H1 (cell line): ENCODE measurements at regions not wholly inside any gene's neighbourhood (a gene's known extent, or its start where the extent isn't known, plus 50 kb on each side); places are given as distances from the start of the nearest gene placed in this dataset.

ENCODE experiments used
- CTCF ChIA-PET: fragments of 300-600 bp; sonication (Branson Sonifier 250); formaldehyde crosslinking; loops from one replicate; lab custom pipeline; 2021; ENCODE audit not compliant: partially characterized antibody; lab: Charles Lee
- POLR2A ChIA-PET: fragments of 300-600 bp; sonication (Branson Sonifier 250); formaldehyde crosslinking; loops from one replicate; lab custom pipeline; 2021; ENCODE audit warnings: inconsistent platforms; ENCODE audit not compliant: partially characterized antibody; lab: Charles Lee
- DNase-seq, 2 experiments: peaks; one replicate each; pipeline versions ENCODE4 v3.0.0 to v3.0.0-alpha.2; 2010 to 2022; ENCODE audit warnings: low spot score in 2 of 2, low read depth in 1 of 2, mixed read lengths in 1 of 2
- FAIRE-seq: peaks from 2 replicates; lab custom pipeline; 2011; peaks lifted over from hg19 to GRCh38; lab: Jason Lieb, UNC
- H2AFZ ChIP-seq: 2 replicates; pipeline ENCODE4 v1.8.1; 2012; ENCODE audit warnings: low read length, inconsistent platforms
- H2AK5ac ChIP-seq: 2 replicates; pipeline ENCODE4 v1.6.1; 2013; ENCODE audit warnings: low read depth, low read length
- H2BK120ac ChIP-seq: replicated peaks from 2 replicates; pipeline ENCODE3; 2013; ENCODE audit warnings: low read depth, low read length, inconsistent platforms
- H2BK12ac ChIP-seq: 2 replicates; pipeline ENCODE4 v1.6.1; 2013; ENCODE audit warnings: low read depth, low read length
- H2BK15ac ChIP-seq: 2 replicates; pipeline ENCODE4 v1.6.1; 2013; ENCODE audit warnings: low read length
- H2BK20ac ChIP-seq: 2 replicates; pipeline ENCODE4 v1.6.1; 2013; ENCODE audit warnings: low read length
- H2BK5ac ChIP-seq: 2 replicates; pipeline ENCODE4 v1.6.1; 2013; ENCODE audit warnings: low read depth, low read length
- H3K14ac ChIP-seq: 2 replicates; pipeline ENCODE4 v1.6.1; 2013; ENCODE audit warnings: inconsistent platforms; ENCODE audit not compliant: insufficient read length
- H3K18ac ChIP-seq: 2 replicates; pipeline ENCODE4 v1.6.1; 2013; ENCODE audit warnings: low read length; ENCODE audit errors: extremely low read depth
- H3K23ac ChIP-seq: 2 replicates; pipeline ENCODE4 v1.6.1; 2013; ENCODE audit warnings: inconsistent platforms; ENCODE audit not compliant: insufficient read length
- H3K23me2 ChIP-seq: 2 replicates; pipeline ENCODE4 v1.6.1; 2013; ENCODE audit warnings: low read depth, low read length
- H3K27ac ChIP-seq: 2 replicates; pipeline ENCODE4 v1.6.1; 2011; ENCODE audit warnings: low read depth, low read length, inconsistent platforms
- H3K27me3 ChIP-seq, 4 experiments: replicated peaks in 1 of 4; 1 replicate in 1 of 4; 2 replicates in 3 of 4; pipeline versions ENCODE4 v1.6.1 to v1.8.1; 2011 to 2013; ENCODE audit warnings: low read length in 3 of 4, mild to moderate bottlenecking in 3 of 4, inconsistent platforms in 2 of 4, mixed read lengths in 2 of 4, moderate library complexity in 1 of 4; ENCODE audit not compliant: control insufficient read depth in 3 of 4, insufficient read depth in 3 of 4; ENCODE audit errors: extremely low read depth in 1 of 4
- H3K36me3 ChIP-seq, 4 experiments: 2 replicates each; pipeline versions ENCODE4 v1.6.1 to v1.8.1; 2011 to 2013; ENCODE audit warnings: mild to moderate bottlenecking in 4 of 4, low read length in 3 of 4, moderate library complexity in 2 of 4, control low read depth in 1 of 4, inconsistent platforms in 1 of 4; ENCODE audit not compliant: insufficient read depth in 4 of 4, control insufficient read depth in 2 of 4
- H3K4ac ChIP-seq: replicated peaks from 2 replicates; pipeline ENCODE3; 2013; ENCODE audit warnings: low read length, low read depth, mixed read lengths, inconsistent platforms; ENCODE audit not compliant: insufficient read length
- H3K4me1 ChIP-seq, 4 experiments: replicated peaks in 1 of 4; 1 replicate in 1 of 4; 2 replicates in 3 of 4; pipeline versions ENCODE4 v1.6.1 to v1.8.1; 2011 to 2013; ENCODE audit warnings: low read length in 3 of 4, inconsistent platforms in 2 of 4, mixed read lengths in 1 of 4; ENCODE audit not compliant: insufficient read depth in 4 of 4, control insufficient read depth in 3 of 4
- H3K4me2 ChIP-seq, 2 experiments: 2 replicates each; pipeline versions ENCODE4 v1.6.1 to v1.8.1; 2011 to 2013; ENCODE audit warnings: low read depth in 2 of 2, low read length in 2 of 2, control low read depth in 1 of 2, inconsistent platforms in 1 of 2, mild to moderate bottlenecking in 1 of 2; ENCODE audit not compliant: insufficient read depth in 1 of 2
- H3K4me3 ChIP-seq, 4 experiments: fragments of 200-600, 300-600 bp in 1 of 4; sonication (generic), shearing (Covaris generic), sonication (Bioruptor Twin) in 1 of 4; 2 replicates each; pipeline versions ENCODE4 v1.5.1 to v1.8.1; 2011 to 2016; ENCODE audit warnings: low read length in 4 of 4, low read depth in 3 of 4, control low read depth in 2 of 4, inconsistent platforms in 2 of 4, mild to moderate bottlenecking in 2 of 4, mixed read lengths in 1 of 4, moderate library complexity in 1 of 4; ENCODE audit not compliant: insufficient read depth in 2 of 4; ENCODE audit errors: extremely low read depth in 1 of 4
- H3K56ac ChIP-seq: replicated peaks from 2 replicates; pipeline ENCODE3; 2013; ENCODE audit warnings: low read depth, mild to moderate bottlenecking, mixed read lengths, low read length, inconsistent platforms; ENCODE audit not compliant: insufficient read length
- H3K79me1 ChIP-seq: 2 replicates; pipeline ENCODE4 v1.6.1; 2013; ENCODE audit warnings: low read depth, low read length, control low read depth
- H3K79me2 ChIP-seq, 2 experiments: 2 replicates each; pipeline versions ENCODE4 v1.6.1 to v1.8.1; 2012 to 2013; ENCODE audit warnings: low read length in 2 of 2, mild to moderate bottlenecking in 2 of 2, inconsistent platforms in 1 of 2; ENCODE audit not compliant: insufficient read depth in 2 of 2, control insufficient read depth in 1 of 2
- H3K9ac ChIP-seq, 4 experiments: replicated peaks in 1 of 4; 1 replicate in 1 of 4; 2 replicates in 3 of 4; pipeline versions ENCODE4 v1.6.1 to v1.8.1; 2011 to 2013; ENCODE audit warnings: low read depth in 3 of 4, low read length in 3 of 4, control low read depth in 2 of 4, mild to moderate bottlenecking in 2 of 4, moderate library complexity in 2 of 4, inconsistent platforms in 1 of 4; ENCODE audit errors: extremely low read depth in 1 of 4
- H3K9me3 ChIP-seq, 2 experiments: 2 replicates each; pipeline versions ENCODE4 v1.6.1 to v1.8.1; 2012 to 2013; ENCODE audit warnings: mild to moderate bottlenecking in 2 of 2, moderate library complexity in 2 of 2, control low read depth in 1 of 2, inconsistent platforms in 1 of 2, low read depth in 1 of 2, low read length in 1 of 2, mixed read lengths in 1 of 2; ENCODE audit not compliant: insufficient read depth in 2 of 2
- H4K20me1 ChIP-seq, 2 experiments: replicated peaks in 1 of 2; 2 replicates each; pipeline versions ENCODE3 to v1.8.1; 2011 to 2013; ENCODE audit warnings: inconsistent platforms in 2 of 2, low read length in 2 of 2, mild to moderate bottlenecking in 1 of 2; ENCODE audit not compliant: insufficient read depth in 2 of 2, control insufficient read depth in 1 of 2
- H4K5ac ChIP-seq: 2 replicates; pipeline ENCODE4 v1.6.1; 2013; ENCODE audit warnings: low read length, low read depth, mixed read lengths, inconsistent platforms; ENCODE audit not compliant: insufficient read length
- H4K8ac ChIP-seq: 2 replicates; pipeline ENCODE4 v1.8.0; 2013; ENCODE audit warnings: mild to moderate bottlenecking, moderate library complexity, low read length, inconsistent platforms; ENCODE audit not compliant: insufficient read depth; ENCODE audit errors: extremely low read depth
- H4K91ac ChIP-seq: replicated peaks from 2 replicates; pipeline ENCODE3; 2013; ENCODE audit warnings: low read length, mixed read lengths, inconsistent platforms; ENCODE audit not compliant: insufficient read length
- BCL11A ChIP-seq, 2 experiments: IDR thresholded peaks; one replicate each; pipeline ENCODE4 v1.6.1; 2011; ENCODE audit warnings: low read depth in 2 of 2, low read length in 2 of 2, mild to moderate bottlenecking in 2 of 2
- CBX8 ChIP-seq: fragments of 300-800, 300-1000 bp; sonication (generic); IDR thresholded peaks from 2 replicates; pipeline ENCODE4 v1.7.1; 2016; ENCODE audit warnings: low read depth, low read length, borderline replicate concordance
- CEBPB ChIP-seq: IDR thresholded peaks from 2 replicates; pipeline ENCODE4 v1.6.1; 2012; ENCODE audit warnings: low read depth, low read length
- CHD2 ChIP-seq: IDR thresholded peaks from 2 replicates; pipeline ENCODE4 v1.6.1; 2012; ENCODE audit warnings: low read length, improper control_type of control experiment
- EP300 ChIP-seq, 2 experiments: IDR thresholded peaks; 1 replicate in 1 of 2; 2 replicates in 1 of 2; pipeline ENCODE4 v1.6.1; 2011 to 2012; ENCODE audit warnings: low read depth in 2 of 2, low read length in 2 of 2, mild to moderate bottlenecking in 2 of 2, borderline replicate concordance in 1 of 2, inconsistent platforms in 1 of 2, moderate library complexity in 1 of 2
- EZH2 ChIP-seq: fragments of 200-600 bp; sonication (generic); IDR thresholded peaks from 2 replicates; pipeline ENCODE4 v1.7.1; 2012; ENCODE audit warnings: low read depth, mild to moderate bottlenecking, moderate library complexity, low read length, inconsistent platforms; ENCODE audit not compliant: severe bottlenecking
- FOSL1 ChIP-seq: IDR thresholded peaks from 2 replicates; pipeline ENCODE4 v1.6.1; 2011; ENCODE audit warnings: mild to moderate bottlenecking, low read depth, low read length, moderate library complexity; ENCODE audit not compliant: insufficient read depth
- GABPA ChIP-seq: IDR thresholded peaks from 2 replicates; pipeline ENCODE4 v1.6.1; 2011; ENCODE audit warnings: mild to moderate bottlenecking, low read length, moderate library complexity, borderline replicate concordance; ENCODE audit not compliant: insufficient read depth
- GTF2F1 ChIP-seq: IDR thresholded peaks from 2 replicates; pipeline ENCODE4 v1.6.1; 2012; ENCODE audit warnings: low read depth, low read length, improper control_type of control experiment, borderline replicate concordance
- KDM4A ChIP-seq: IDR thresholded peaks from one replicate; pipeline ENCODE4 v1.7.1; 2012; ENCODE audit warnings: low read depth, mild to moderate bottlenecking, moderate library complexity, low read length, inconsistent platforms; ENCODE audit not compliant: severe bottlenecking
- NANOG ChIP-seq: IDR thresholded peaks from 2 replicates; pipeline ENCODE4 v1.6.1; 2011; ENCODE audit warnings: low read length, low read depth, mild to moderate bottlenecking, inconsistent platforms; ENCODE audit not compliant: insufficient read depth, poor library complexity, severe bottlenecking
- POU5F1 ChIP-seq: IDR thresholded peaks from 2 replicates; pipeline ENCODE4 v1.6.1; 2011; ENCODE audit warnings: low read depth, mild to moderate bottlenecking, low read length, moderate library complexity
- WGBS, 2 experiments: shearing (Covaris generic) in 1 of 2; methylation state at CpG; one replicate each; pipeline versions ENCODE4 v1.1.6 to v1.1.7; 2013 to 2015; ENCODE audit warnings: low lambda C conversion rate in 2 of 2, mixed read lengths in 2 of 2, inconsistent platforms in 1 of 2, low coverage in 1 of 2, missing lambda C conversion rate in 1 of 2; ENCODE audit not compliant: insufficient replicate concordance in 2 of 2, insufficient coverage in 1 of 2, insufficient read length in 1 of 2; ENCODE audit errors: extremely low coverage in 1 of 2, missing lambda C conversion rate in 1 of 2; 5-methylcytosine and 5-hydroxymethylcytosine counted together
- TF ChIP-seq, protein P1 (sequence below): IDR thresholded peaks from 2 replicates; pipeline ENCODE4 v1.6.1; 2012; ENCODE audit warnings: inconsistent platforms
- TF ChIP-seq, protein P2 (sequence below): IDR thresholded peaks from 2 replicates; pipeline ENCODE4 v1.6.1; 2012; ENCODE audit warnings: inconsistent platforms

DNA sequence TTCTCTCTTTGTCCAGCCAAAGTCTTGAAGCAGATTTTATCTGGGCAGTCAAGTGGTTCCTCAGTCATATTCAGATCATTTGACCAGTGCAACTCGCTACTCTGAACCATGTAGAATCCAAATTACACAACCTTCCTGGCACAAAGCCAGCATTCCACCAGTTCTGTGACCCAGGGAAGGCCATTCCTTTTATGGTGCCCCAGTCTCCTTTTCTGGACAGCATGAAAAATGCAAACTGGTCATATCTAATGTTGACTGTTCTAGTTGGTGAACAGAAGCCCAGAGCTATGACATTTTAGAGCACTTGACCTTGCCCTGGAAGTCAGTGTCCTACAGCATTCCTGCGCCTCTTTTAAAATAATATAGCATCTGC, 364.6 kb downstream of the BRINP1 start:
- H3K23me2 ChIP-seq: no peaks in the 10 kb centered on the region; the same call in 1 of the 2 replicates
- no peaks in the 10 kb centered on the region for H3K79me2 ChIP-seq
- no peak overlapping the region for H4K5ac ChIP-seq
- no peak overlapping the region for H4K8ac ChIP-seq
- no peak overlapping the region for H3K18ac ChIP-seq
- H4K20me1 ChIP-seq: no peaks in the 10 kb centered on the region
- H3K27ac ChIP-seq: no peak overlapping the region
- no peak overlapping the region for H3K9ac ChIP-seq
- H2BK120ac ChIP-seq: no peak overlapping the region
- no peak overlapping the region for H4K91ac ChIP-seq
- H3K4me2 ChIP-seq: no peak overlapping the region
- H2AFZ ChIP-seq: no peak overlapping the region
- H2BK15ac ChIP-seq: no peak overlapping the region
- ChIA-PET CTCF (interaction anchor here (0.9 kb wide), 2 partner anchors 17 to 143 kb away, joined by 3 to 4 read pairs; no protein-coding TSS in a partner anchor), POLR2A (no interaction called here)
- H3K4ac ChIP-seq: no peak overlapping the region
- no peak for DNase-seq
- no peak for FAIRE-seq
- no peaks in the 10 kb centered on the region for H3K36me3 ChIP-seq
- no peak overlapping the region for H2AK5ac ChIP-seq
- no peak overlapping the region for H2BK20ac ChIP-seq
- H3K4me1 ChIP-seq: no peaks in the 10 kb centered on the region
- H3K27me3 ChIP-seq: no peaks in the 10 kb centered on the region
- H3K4me3 ChIP-seq: no peak overlapping the region
- H2BK12ac ChIP-seq: no peak overlapping the region
- H3K56ac ChIP-seq: no peak overlapping the region
- H2BK5ac ChIP-seq: no peak overlapping the region
- WGBS, 2 experiments: 86% methylated on average over 2 of the region's 2 CpGs; no CpG with 5 or more reads in 1 of the 2 experiments
- no peak overlapping the region for H3K14ac ChIP-seq
- no peaks in the 10 kb centered on the region for H3K79me1 ChIP-seq
- no peaks in the 10 kb centered on the region for H3K9me3 ChIP-seq
- no peak overlapping the region for H3K23ac ChIP-seq
- TF ChIP-seq GTF2F1 (no peak), POU5F1 (no peak), NANOG (no peak), KDM4A (no peak), EZH2 (no peak), CBX8 (no peak), CEBPB (no peak), CHD2 (no peak), EP300 (IDR thresholded peaks at IDR 0.05; ENCODE audit: borderline replicate concordance in 1 of 2, low read depth in 2 of 2, low read length in 2 of 2) (no peak), BCL11A (IDR thresholded peaks at IDR 0.05; ENCODE audit: low read depth in 2 of 2, low read length in 2 of 2) (no peak), FOSL1 (no peak), GABPA (no peak)
- TF ChIP-seq, protein P1, sequence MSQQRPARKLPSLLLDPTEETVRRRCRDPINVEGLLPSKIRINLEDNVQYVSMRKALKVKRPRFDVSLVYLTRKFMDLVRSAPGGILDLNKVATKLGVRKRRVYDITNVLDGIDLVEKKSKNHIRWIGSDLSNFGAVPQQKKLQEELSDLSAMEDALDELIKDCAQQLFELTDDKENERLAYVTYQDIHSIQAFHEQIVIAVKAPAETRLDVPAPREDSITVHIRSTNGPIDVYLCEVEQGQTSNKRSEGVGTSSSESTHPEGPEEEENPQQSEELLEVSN: no peak
- TF ChIP-seq, protein P2, sequence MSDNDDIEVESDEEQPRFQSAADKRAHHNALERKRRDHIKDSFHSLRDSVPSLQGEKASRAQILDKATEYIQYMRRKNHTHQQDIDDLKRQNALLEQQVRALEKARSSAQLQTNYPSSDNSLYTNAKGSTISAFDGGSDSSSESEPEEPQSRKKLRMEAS: no peak
